AG09319 (cell line): ENCODE measurements at regions not wholly inside any gene's neighbourhood (a gene's known extent, or its start where the extent isn't known, plus 50 kb on each side); places are given as distances from the start of the nearest gene placed in this dataset.
"Not testable (repeated sequence)": the region's sequence is repeated elsewhere in the genome, so short reads cannot be mapped to it uniquely, and the experiment has no call there.

Experiments used
- DNase-seq: peaks from one replicate; pipeline ENCODE4 v3.0.0-alpha.2; 2010; ENCODE audit warnings: low read depth; ENCODE audit errors: extremely low read depth
- TF ChIP-seq, protein P1 (sequence below): IDR thresholded peaks from 2 replicates; pipeline ENCODE4 v1.5.1; 2011; ENCODE audit warnings: low read depth, mild to moderate bottlenecking, inconsistent platforms, low read length, moderate library complexity

DNA sequence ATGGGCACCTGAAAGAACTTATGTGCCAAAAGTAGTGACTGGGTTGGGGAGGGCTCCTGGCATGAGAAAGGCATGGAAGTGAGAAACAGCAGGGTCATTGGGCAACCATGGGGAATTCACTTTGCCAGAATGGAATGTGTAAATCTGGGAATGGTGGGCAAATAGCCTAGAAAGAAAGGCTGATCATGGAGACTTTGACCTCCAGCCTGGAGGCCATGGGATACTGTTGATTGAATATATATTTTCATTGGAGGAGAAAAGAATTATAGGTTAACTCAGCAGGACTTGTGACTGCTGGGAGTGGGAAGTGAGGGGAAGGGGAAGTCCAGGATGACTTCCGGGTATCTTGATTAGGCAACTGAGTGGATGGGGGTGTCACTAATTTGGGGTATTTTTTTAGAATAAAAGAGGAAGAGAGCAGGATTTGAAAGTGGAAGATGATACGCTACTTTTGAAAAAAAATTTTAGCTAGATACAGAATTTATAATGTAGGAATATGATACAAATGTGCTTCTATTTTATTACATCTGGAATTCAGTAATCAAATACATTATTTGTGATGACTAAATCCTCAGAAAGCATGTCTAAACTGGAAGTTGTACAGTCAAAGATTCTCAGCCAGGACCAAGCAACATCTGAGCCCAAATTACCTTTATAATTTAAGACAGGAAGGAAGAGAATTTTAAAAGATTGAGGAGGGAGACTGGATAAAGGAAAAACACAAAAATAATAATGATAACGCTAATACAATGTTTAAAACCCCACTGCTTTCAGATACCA is 116.2 kb downstream of the GATA6 start:
- TF ChIP-seq, protein P1, sequence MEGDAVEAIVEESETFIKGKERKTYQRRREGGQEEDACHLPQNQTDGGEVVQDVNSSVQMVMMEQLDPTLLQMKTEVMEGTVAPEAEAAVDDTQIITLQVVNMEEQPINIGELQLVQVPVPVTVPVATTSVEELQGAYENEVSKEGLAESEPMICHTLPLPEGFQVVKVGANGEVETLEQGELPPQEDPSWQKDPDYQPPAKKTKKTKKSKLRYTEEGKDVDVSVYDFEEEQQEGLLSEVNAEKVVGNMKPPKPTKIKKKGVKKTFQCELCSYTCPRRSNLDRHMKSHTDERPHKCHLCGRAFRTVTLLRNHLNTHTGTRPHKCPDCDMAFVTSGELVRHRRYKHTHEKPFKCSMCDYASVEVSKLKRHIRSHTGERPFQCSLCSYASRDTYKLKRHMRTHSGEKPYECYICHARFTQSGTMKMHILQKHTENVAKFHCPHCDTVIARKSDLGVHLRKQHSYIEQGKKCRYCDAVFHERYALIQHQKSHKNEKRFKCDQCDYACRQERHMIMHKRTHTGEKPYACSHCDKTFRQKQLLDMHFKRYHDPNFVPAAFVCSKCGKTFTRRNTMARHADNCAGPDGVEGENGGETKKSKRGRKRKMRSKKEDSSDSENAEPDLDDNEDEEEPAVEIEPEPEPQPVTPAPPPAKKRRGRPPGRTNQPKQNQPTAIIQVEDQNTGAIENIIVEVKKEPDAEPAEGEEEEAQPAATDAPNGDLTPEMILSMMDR, result no peak
- DNase-seq, result no peak

DNA sequence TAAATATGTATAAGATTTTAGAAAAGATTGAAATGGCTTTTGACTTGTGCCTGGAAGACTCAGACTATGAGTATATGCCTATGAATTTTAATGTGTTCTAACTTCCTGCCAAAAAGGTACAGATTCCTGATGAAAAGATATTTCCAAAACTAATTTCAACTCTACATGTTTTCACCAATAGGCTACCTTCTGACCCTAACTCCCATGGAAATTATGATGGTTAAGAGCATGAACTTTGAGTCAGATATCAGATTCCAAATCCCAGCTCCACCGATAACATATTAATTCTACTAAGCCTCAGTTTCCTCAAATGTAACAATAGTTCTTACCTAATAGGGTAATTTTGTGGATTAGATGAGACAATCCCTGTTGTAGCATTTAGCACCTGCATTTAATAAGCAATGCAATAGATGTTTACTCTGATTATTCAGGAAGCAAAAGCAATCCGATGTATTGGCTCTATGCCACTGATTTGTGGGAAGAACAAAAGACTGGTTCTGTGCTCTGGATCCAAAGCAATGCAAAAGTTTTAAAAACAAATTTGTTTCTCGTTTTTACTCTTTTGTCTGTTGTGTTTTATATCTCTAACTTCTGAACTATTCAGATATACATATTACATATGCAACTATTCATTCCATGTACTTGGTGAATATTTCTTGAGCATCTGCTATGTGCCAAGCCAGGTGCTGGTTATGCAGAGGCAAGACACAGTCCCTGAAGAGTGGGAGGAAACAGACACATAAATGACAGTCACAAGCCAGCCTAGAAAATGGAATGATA is 115.4 kb downstream of the GATA6 start:
- TF ChIP-seq, protein P1, result no peak
- DNase-seq, result no peak

DNA sequence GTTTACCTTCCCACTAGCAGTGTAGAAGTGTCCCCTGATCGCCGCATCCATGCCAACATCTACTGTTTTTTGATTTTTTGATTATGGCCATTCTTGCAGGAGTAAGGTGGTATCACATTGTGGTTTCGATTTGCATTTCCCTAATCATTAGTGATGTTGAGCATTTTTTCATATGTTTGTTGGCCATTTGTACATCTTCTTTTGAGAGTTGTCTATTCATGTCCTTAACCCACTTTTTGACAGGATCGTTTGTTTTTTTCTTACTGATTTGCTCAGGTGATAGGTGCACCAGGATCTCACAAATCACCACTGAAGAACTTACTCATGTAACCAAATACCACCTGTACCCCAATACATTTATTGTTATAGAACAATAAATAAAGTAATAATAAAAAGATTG is 114.5 kb downstream of the GATA6 start:
- not testable (repeated sequence) for DNase-seq

DNA sequence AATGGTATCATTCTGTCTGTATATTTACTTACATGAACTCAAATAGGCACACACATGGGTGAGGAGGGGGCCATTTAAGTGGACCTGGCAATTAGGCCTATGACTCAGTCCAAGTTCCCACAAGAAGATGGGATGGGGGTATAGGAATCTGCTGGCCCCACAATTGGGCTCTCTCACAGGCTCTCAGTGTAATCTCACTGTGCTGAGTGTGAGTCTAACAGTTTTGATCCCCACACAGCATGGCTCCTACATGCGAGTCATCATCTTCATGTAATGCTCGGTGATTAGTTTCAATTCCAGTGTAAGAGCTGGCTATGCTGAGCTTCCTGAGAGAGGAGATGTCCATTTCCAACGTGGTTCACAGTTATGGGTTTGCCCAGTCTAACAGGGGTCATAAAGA is 114.0 kb downstream of the GATA6 start:
- TF ChIP-seq, protein P1, result no peak
- DNase-seq, result no peak

DNA sequence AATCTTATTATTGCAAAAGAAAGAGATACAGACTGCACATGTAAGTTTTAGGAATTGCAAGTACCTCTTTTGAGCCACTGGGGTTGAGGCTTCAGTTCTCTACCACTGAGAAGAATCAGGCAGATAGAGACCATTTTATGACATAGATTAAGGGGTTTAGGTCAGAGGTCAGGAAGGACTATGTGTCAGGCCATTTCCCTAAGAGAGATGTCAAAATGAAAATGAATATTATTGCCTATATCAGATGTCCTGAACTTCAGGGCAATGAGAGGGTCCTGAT is 113.7 kb downstream of the GATA6 start:
- no peak for DNase-seq

DNA sequence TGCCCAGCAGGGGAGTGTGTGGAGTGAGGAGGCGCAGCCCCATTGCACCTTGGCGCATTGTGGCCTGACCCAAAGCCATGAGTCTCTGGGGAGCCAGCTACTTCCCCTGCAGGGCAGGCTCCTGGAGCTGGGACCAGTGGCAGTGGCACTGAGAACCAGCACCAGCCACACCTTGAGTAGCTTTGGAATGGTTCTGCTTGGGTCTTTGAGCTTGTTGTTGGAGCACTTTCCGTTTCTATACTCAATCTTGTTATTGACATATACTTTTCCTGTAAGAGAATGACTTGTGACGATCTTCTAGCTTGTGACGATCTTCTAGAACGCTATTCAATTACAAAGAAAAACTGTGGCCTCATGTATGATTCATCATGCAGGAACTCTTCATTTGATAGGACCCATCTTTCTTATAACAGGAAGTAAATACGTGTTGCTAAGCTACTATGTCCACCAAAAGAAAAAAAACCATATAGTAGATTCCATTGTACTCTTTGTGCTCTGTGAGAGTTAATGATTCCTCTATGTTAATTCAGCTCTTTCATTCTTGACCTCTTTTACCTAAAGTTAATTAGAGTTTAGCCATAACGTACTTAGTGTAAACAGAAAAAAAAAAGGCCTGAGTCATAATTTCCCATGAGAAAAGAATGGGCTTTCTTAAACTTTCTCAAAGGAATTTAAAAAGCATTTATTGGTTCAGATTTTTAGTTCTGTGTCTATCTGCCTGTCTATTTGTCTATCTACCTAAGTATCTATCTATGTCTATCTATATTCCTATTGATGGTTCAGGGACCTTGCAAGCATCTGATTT is 113.1 kb downstream of the GATA6 start:
- TF ChIP-seq, protein P1, result no peak
- peak; percentile 37 for DNase-seq

More for the DNA sequence above, 113.7 kb downstream of the GATA6 start:
- TF ChIP-seq, protein P1, result no peak

DNA sequence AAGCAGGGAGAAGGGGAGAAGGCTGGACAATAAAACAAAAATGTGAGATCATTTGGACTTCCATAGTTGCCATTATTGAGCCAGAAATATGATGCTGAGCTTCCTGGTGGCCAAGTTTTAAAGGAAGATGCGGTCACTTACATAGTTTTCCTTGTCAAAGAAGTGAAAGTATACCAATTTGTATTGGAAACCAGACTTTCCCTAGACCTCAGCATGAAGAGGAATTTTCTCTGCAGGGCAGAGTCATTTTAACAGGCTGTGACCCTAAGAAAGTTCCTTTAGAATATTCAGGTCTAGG is 111.0 kb downstream of the GATA6 start:
- DNase-seq, result no peak
- TF ChIP-seq, protein P1, result no peak
